ENCODE measurements at regions not wholly inside any gene's neighbourhood (a gene's known extent, or its start where the extent isn't known, plus 50 kb on each side); places are given as distances from the start of the nearest gene placed in this dataset.

DNA sequence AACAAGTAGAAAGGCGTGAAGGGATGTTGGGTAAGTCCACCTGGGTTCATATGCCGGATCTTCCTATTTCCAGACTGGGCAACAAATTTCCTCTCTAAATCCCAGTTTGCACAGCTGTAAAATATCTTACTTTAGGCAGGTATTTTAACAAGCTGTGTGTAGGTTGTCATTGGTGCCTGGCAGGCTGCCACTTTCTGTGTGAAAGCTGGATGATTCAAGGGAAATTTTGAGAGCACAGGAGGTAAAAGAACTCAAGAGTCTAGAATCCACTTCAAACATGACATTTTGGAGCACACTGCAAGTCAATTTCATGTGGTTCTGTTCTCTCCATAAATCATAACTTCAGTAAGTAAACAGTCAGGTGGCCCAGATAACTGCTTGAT lies 817.4 kb upstream of the AMELY start:
- DNase-seq: peak; percentile 19
- Histone ChIP-seq H2BK12ac (ENCODE audit: low read length in 2 of 2) (no peak overlapping the region), H4K8ac (ENCODE audit: low read length) (no peak overlapping the region), H3K4me3 (ENCODE audit: insufficient read depth in 1 of 2, low read depth in 1 of 2, low read length in 2 of 2) (no peak overlapping the region), H3K79me1 (replicated peaks; ENCODE audit: low read length, poor library complexity, severe bottlenecking) (no peaks in the 10 kb centered on the region), H2AFZ (ENCODE audit: low read depth, low read length) (no peak overlapping the region), H3K4ac (ENCODE audit: low read depth in 1 of 2, low read length in 2 of 2) (no peak overlapping the region), H2BK120ac (ENCODE audit: low read depth, low read length) (no peak overlapping the region), H4K91ac (ENCODE audit: low read length) (no peak overlapping the region), H2AK5ac (ENCODE audit: low read length, severe bottlenecking) (no peak overlapping the region), H3K14ac (ENCODE audit: low read length in 2 of 2) (no peak overlapping the region), H2BK15ac (ENCODE audit: low read depth, poor library complexity, severe bottlenecking) (no peak overlapping the region), H3K23ac (ENCODE audit: low read length in 2 of 2) (no peak overlapping the region), H3K4me2 (ENCODE audit: low read length, poor library complexity, severe bottlenecking) (no peak overlapping the region), H3K4me1 (ENCODE audit: control insufficient read depth, insufficient read depth, low read depth, low read length) (no peaks in the 10 kb centered on the region), H3K18ac (ENCODE audit: low read depth in 1 of 2, low read length in 2 of 2) (no peak overlapping the region), H3K9ac (ENCODE audit: low read length) (no peak overlapping the region), H3K27me3 (ENCODE audit: control insufficient read depth in 1 of 2, insufficient read depth in 1 of 2, low read length in 2 of 2) (no peaks in the 10 kb centered on the region), H2BK5ac (ENCODE audit: low read depth, low read length, poor library complexity, severe bottlenecking) (no peak overlapping the region), H3K36me3 (ENCODE audit: control insufficient read depth in 1 of 2, insufficient read depth in 2 of 2, low read depth in 1 of 2, low read length in 2 of 2) (no peaks in the 10 kb centered on the region), H3K9me3 (ENCODE audit: control insufficient read depth, low read length) (no peaks in the 10 kb centered on the region), H3K27ac (ENCODE audit: low read length, poor library complexity, severe bottlenecking) (no peak overlapping the region)
- WGBS: no CpG with 5 or more reads among the region's 2 CpGs

DNA sequence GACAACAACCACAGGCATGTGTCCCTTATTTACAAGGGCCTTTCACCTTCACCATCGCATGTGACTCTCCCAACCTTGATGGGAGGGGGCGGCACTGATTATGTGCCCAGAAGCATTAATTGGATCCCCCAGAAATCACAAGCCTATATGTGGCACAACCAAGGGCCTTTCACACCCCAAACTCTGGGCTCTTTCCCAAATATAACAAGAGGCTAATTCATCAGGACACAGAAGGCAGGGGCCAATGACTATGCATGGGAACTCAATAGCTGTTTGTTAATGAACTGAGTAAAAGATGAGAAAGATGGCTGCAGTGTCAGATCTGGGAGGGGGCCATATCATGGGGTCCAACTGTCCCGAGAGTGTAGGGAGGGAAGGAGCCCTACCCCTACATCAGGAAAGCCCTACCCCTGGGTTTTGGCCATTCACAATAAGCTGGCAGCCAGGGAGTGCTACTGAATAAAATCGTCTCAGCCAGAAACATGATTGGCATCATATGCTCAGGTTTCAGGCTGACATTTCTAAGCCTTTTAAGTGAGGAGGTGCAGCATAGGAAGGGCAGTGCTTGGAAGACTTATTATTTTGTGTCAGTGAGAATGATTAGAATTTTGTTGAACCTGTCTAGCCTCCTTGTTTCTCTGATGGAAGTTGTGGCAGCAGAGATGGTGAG lies 814.4 kb upstream of the AMELY start:
- Histone ChIP-seq H4K8ac (ENCODE audit: low read length) (no peak overlapping the region), H4K91ac (ENCODE audit: low read length) (no peak overlapping the region), H2BK120ac (ENCODE audit: low read depth, low read length) (no peak overlapping the region), H3K18ac (ENCODE audit: low read depth in 1 of 2, low read length in 2 of 2) (no peak overlapping the region), H3K9me3 (ENCODE audit: control insufficient read depth, low read length) (no peaks in the 10 kb centered on the region), H3K9ac (ENCODE audit: low read length) (no peak overlapping the region), H3K27me3 (ENCODE audit: control insufficient read depth in 1 of 2, insufficient read depth in 1 of 2, low read length in 2 of 2) (no peaks in the 10 kb centered on the region), H2AFZ (ENCODE audit: low read depth, low read length) (no peak overlapping the region), H3K79me1 (replicated peaks; ENCODE audit: low read length, poor library complexity, severe bottlenecking) (no peaks in the 10 kb centered on the region), H3K4ac (ENCODE audit: low read depth in 1 of 2, low read length in 2 of 2) (no peak overlapping the region), H3K23ac (ENCODE audit: low read length in 2 of 2) (no peak overlapping the region), H2BK15ac (ENCODE audit: low read depth, poor library complexity, severe bottlenecking) (no peak overlapping the region), H2BK5ac (ENCODE audit: low read depth, low read length, poor library complexity, severe bottlenecking) (no peak overlapping the region), H3K4me3 (ENCODE audit: insufficient read depth in 1 of 2, low read depth in 1 of 2, low read length in 2 of 2) (no peak overlapping the region), H3K4me1 (ENCODE audit: control insufficient read depth, insufficient read depth, low read depth, low read length) (no peaks in the 10 kb centered on the region), H3K27ac (ENCODE audit: low read length, poor library complexity, severe bottlenecking) (no peak overlapping the region), H3K36me3 (ENCODE audit: control insufficient read depth in 1 of 2, insufficient read depth in 2 of 2, low read depth in 1 of 2, low read length in 2 of 2) (no peaks in the 10 kb centered on the region), H3K14ac (ENCODE audit: low read length in 2 of 2) (no peak overlapping the region), H2BK12ac (ENCODE audit: low read length in 2 of 2) (no peak overlapping the region), H2AK5ac (ENCODE audit: low read length, severe bottlenecking) (no peak overlapping the region), H3K4me2 (ENCODE audit: low read length, poor library complexity, severe bottlenecking) (no peak overlapping the region)
- no peak for DNase-seq
- 94% methylated on average over 4 of the region's 4 CpGs for WGBS

DNA sequence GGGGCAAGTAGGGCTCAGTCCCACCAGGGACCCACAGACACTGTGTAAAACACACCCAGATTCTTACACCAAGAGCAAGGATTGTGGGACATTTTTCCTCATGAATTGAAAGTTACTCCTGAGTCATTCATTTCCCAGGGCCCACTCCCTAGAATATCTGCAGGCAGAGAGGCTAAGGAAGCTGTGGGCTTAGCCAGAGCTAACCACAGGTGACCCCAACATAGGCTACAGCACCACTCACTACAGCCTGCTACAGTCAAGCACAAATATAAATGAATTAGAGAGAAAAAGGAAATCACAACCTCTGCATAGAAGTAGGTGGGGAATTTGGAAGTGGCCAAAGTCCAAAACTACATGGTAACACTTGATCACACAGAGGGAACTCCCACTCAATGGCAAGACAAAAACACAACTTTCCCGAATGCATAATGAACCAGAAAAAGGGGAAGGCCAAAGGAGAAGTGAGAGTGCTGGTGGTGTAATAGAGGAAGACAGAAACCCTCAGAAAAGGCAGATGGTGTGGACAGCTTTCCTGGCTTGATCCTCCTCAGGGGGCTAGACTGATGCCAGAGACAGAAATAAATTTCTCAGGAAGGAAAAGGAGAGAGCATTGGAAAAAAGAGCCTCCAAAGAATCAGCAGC lies 812.6 kb upstream of the AMELY start:
- Histone ChIP-seq H2BK12ac (ENCODE audit: low read length in 2 of 2) (no peak overlapping the region), H2BK15ac (ENCODE audit: low read depth, poor library complexity, severe bottlenecking) (no peak overlapping the region), H3K23ac (ENCODE audit: low read length in 2 of 2) (no peak overlapping the region), H3K14ac (ENCODE audit: low read length in 2 of 2) (no peak overlapping the region), H3K4me1 (ENCODE audit: control insufficient read depth, insufficient read depth, low read depth, low read length) (no peaks in the 10 kb centered on the region), H2BK120ac (ENCODE audit: low read depth, low read length) (no peak overlapping the region), H3K4me2 (ENCODE audit: low read length, poor library complexity, severe bottlenecking) (no peak overlapping the region), H3K4ac (ENCODE audit: low read depth in 1 of 2, low read length in 2 of 2) (no peak overlapping the region), H2AFZ (ENCODE audit: low read depth, low read length) (no peak overlapping the region), H3K9me3 (ENCODE audit: control insufficient read depth, low read length) (no peaks in the 10 kb centered on the region), H3K36me3 (ENCODE audit: control insufficient read depth in 1 of 2, insufficient read depth in 2 of 2, low read depth in 1 of 2, low read length in 2 of 2) (no peaks in the 10 kb centered on the region), H4K91ac (ENCODE audit: low read length) (no peak overlapping the region), H3K4me3 (ENCODE audit: insufficient read depth in 1 of 2, low read depth in 1 of 2, low read length in 2 of 2) (no peak overlapping the region), H4K8ac (ENCODE audit: low read length) (no peak overlapping the region), H2BK5ac (ENCODE audit: low read depth, low read length, poor library complexity, severe bottlenecking) (no peak overlapping the region), H3K27me3 (ENCODE audit: control insufficient read depth in 1 of 2, insufficient read depth in 1 of 2, low read length in 2 of 2) (no peaks in the 10 kb centered on the region), H2AK5ac (ENCODE audit: low read length, severe bottlenecking) (no peak overlapping the region), H3K18ac (ENCODE audit: low read depth in 1 of 2, low read length in 2 of 2) (no peak overlapping the region), H3K9ac (ENCODE audit: low read length) (no peak overlapping the region), H3K27ac (ENCODE audit: low read length, poor library complexity, severe bottlenecking) (no peak overlapping the region), H3K79me1 (replicated peaks; ENCODE audit: low read length, poor library complexity, severe bottlenecking) (no peaks in the 10 kb centered on the region)
- WGBS: 100% methylated on average over 1 of the region's 1 CpG
- no peak for DNase-seq

DNA sequence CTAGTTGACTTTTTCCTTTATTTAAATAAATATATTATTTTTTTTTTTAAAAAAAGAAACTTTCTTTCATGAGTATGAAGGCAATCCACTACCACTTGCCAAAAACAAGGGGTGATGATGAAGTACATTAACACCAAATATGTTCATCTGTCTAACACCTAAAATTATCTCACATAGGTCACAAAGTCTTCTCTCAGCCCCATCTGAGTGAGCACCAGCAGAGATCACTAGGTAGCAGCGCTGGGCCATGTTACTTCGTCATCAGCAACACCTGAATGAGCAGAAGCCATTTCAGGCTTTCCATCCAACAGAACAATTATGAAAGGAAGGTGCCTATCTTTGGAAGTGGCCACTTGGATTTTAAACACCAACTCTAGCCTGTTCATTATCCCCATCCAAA lies 811.6 kb upstream of the AMELY start:
- no peak for DNase-seq
- Histone ChIP-seq H2BK15ac (ENCODE audit: low read depth, poor library complexity, severe bottlenecking) (no peak overlapping the region), H2AK5ac (ENCODE audit: low read length, severe bottlenecking) (no peak overlapping the region), H3K4me3 (ENCODE audit: insufficient read depth in 1 of 2, low read depth in 1 of 2, low read length in 2 of 2) (no peak overlapping the region), H3K9me3 (ENCODE audit: control insufficient read depth, low read length) (no peaks in the 10 kb centered on the region), H3K4me1 (ENCODE audit: control insufficient read depth, insufficient read depth, low read depth, low read length) (peaks cover 3% of the 10 kb centered on the region), H3K4ac (ENCODE audit: low read depth in 1 of 2, low read length in 2 of 2) (no peak overlapping the region), H3K36me3 (ENCODE audit: control insufficient read depth in 1 of 2, insufficient read depth in 2 of 2, low read depth in 1 of 2, low read length in 2 of 2) (no peaks in the 10 kb centered on the region), H2BK12ac (ENCODE audit: low read length in 2 of 2) (no peak overlapping the region), H3K9ac (ENCODE audit: low read length) (no peak overlapping the region), H2BK5ac (ENCODE audit: low read depth, low read length, poor library complexity, severe bottlenecking) (no peak overlapping the region), H3K4me2 (ENCODE audit: low read length, poor library complexity, severe bottlenecking) (no peak overlapping the region), H2BK120ac (ENCODE audit: low read depth, low read length) (no peak overlapping the region), H3K18ac (ENCODE audit: low read depth in 1 of 2, low read length in 2 of 2) (no peak overlapping the region), H3K27me3 (ENCODE audit: control insufficient read depth in 1 of 2, insufficient read depth in 1 of 2, low read length in 2 of 2) (no peaks in the 10 kb centered on the region), H2AFZ (ENCODE audit: low read depth, low read length) (no peak overlapping the region), H4K91ac (ENCODE audit: low read length) (no peak overlapping the region), H3K14ac (ENCODE audit: low read length in 2 of 2) (no peak overlapping the region), H3K23ac (ENCODE audit: low read length in 2 of 2) (no peak overlapping the region), H3K27ac (ENCODE audit: low read length, poor library complexity, severe bottlenecking) (no peak overlapping the region), H4K8ac (ENCODE audit: low read length) (no peak overlapping the region), H3K79me1 (replicated peaks; ENCODE audit: low read length, poor library complexity, severe bottlenecking) (no peaks in the 10 kb centered on the region)
- 82% methylated on average over 2 of the region's 2 CpGs for WGBS
